Liver (tissue), 8 donors: ENCODE measurements at regions not wholly inside any gene's neighbourhood (a gene's known extent, or its start where the extent isn't known, plus 50 kb on each side); places are given as distances from the start of the nearest gene placed in this dataset.

ENCODE experiments used
- DNase-seq: peaks from one replicate; pipeline ENCODE4 v3.0.0-alpha.2; 2017; ENCODE audit warnings: low spot score
- H3K27ac ChIP-seq, 2 donors: one replicate each; pipeline ENCODE4 v1.7.0; 2013; ENCODE audit warnings: inconsistent platforms in 2 of 2, low read length in 2 of 2, control low read depth in 1 of 2, low read depth in 1 of 2, mild to moderate bottlenecking in 1 of 2
- H3K27me3 ChIP-seq, 4 donors: one replicate each; pipeline versions ENCODE4 v1.6.1 to v1.7.0; 2013; ENCODE audit warnings: low read length in 3 of 4, inconsistent platforms in 1 of 4, mild to moderate bottlenecking in 1 of 4, moderate library complexity in 1 of 4; ENCODE audit not compliant: control insufficient read depth in 4 of 4, insufficient read depth in 4 of 4
- H3K36me3 ChIP-seq, 4 donors: one replicate each; pipeline versions ENCODE4 v1.6.1 to v1.7.0; 2013; ENCODE audit warnings: low read length in 3 of 4, mild to moderate bottlenecking in 3 of 4, low read depth in 1 of 4, moderate library complexity in 1 of 4; ENCODE audit not compliant: control insufficient read depth in 4 of 4, insufficient read depth in 3 of 4
- H3K4me1 ChIP-seq, 4 donors: one replicate each; pipeline versions ENCODE4 v1.6.1 to v1.7.0; 2013; ENCODE audit warnings: low read length in 3 of 4, mild to moderate bottlenecking in 3 of 4, moderate library complexity in 1 of 4; ENCODE audit not compliant: control insufficient read depth in 4 of 4, insufficient read depth in 4 of 4
- H3K4me3 ChIP-seq, 3 donors: one replicate each; pipeline versions ENCODE4 v1.6.1 to v1.7.0; 2013; ENCODE audit warnings: low read length in 3 of 3, control low read depth in 1 of 3, low read depth in 1 of 3, mild to moderate bottlenecking in 1 of 3
- H3K9ac ChIP-seq, 2 donors: one replicate each; pipeline ENCODE4 v1.7.0; 2013; ENCODE audit warnings: low read length in 2 of 2, mild to moderate bottlenecking in 2 of 2, moderate library complexity in 2 of 2, control low read depth in 1 of 2, low read depth in 1 of 2
- H3K9me3 ChIP-seq, 4 donors: one replicate each; pipeline versions ENCODE4 v1.6.1 to v1.7.0; 2013; ENCODE audit warnings: low read length in 3 of 4; ENCODE audit not compliant: control insufficient read depth in 4 of 4
- ATF3 ChIP-seq: IDR thresholded peaks from 2 replicates; pipeline ENCODE4 v1.6.1; 2016; ENCODE audit warnings: antibody characterized with exemption
- CTCF ChIP-seq: fragments of 150-350 bp; IDR thresholded peaks from 2 replicates; pipeline ENCODE4 v1.5.1; 2017; ENCODE audit warnings: improper control_type of control experiment, low read depth, low read length; ENCODE audit not compliant: missing input control
- EGR1 ChIP-seq, 2 donors: IDR thresholded peaks; 2 replicates each; pipeline ENCODE4 v1.6.1; 2016 to 2018; ENCODE audit warnings: antibody characterized with exemption in 2 of 2, low read depth in 2 of 2
- FOXA1 ChIP-seq: IDR thresholded peaks from 2 replicates; pipeline ENCODE4 v1.6.1; 2016; ENCODE audit warnings: antibody characterized with exemption
- FOXA2 ChIP-seq: IDR thresholded peaks from 2 replicates; pipeline ENCODE4 v1.6.1; 2016; ENCODE audit warnings: antibody characterized with exemption
- GABPA ChIP-seq, 2 donors: IDR thresholded peaks in 1 of 2; conservative IDR thresholded peaks in 1 of 2; 2 replicates each; pipeline ENCODE4 v1.6.1; 2016; ENCODE audit warnings: antibody characterized with exemption in 2 of 2, mild to moderate bottlenecking in 1 of 2, moderate library complexity in 1 of 2
- JUND ChIP-seq, 2 donors: IDR thresholded peaks; 2 replicates each; pipeline ENCODE4 v1.6.1; 2016; ENCODE audit warnings: antibody characterized with exemption in 2 of 2
- MAX ChIP-seq: IDR thresholded peaks from 2 replicates; pipeline ENCODE4 v1.6.1; 2016; ENCODE audit warnings: antibody characterized with exemption
- NR2F2 ChIP-seq: IDR thresholded peaks from 2 replicates; pipeline ENCODE4 v1.6.1; 2016; ENCODE audit warnings: antibody characterized with exemption
- RAD21 ChIP-seq, 2 donors: IDR thresholded peaks; 2 replicates each; pipeline ENCODE4 v1.6.1; 2016; ENCODE audit warnings: antibody characterized with exemption in 2 of 2, mild to moderate bottlenecking in 2 of 2
- REST ChIP-seq: IDR thresholded peaks from 2 replicates; pipeline ENCODE4 v1.6.1; 2016; ENCODE audit warnings: antibody characterized with exemption, mild to moderate bottlenecking
- RXRA ChIP-seq, 2 donors: IDR thresholded peaks; 2 replicates each; pipeline ENCODE4 v1.6.1; 2017 to 2018; ENCODE audit warnings: antibody characterized with exemption in 2 of 2, mild to moderate bottlenecking in 1 of 2
- SP1 ChIP-seq: IDR thresholded peaks from 2 replicates; pipeline ENCODE4 v1.6.1; 2018; ENCODE audit warnings: antibody characterized with exemption, mild to moderate bottlenecking
- TAF1 ChIP-seq: conservative IDR thresholded peaks from 2 replicates; pipeline ENCODE4 v1.6.1; 2016; ENCODE audit warnings: antibody characterized with exemption, mild to moderate bottlenecking
- YY1 ChIP-seq: IDR thresholded peaks from 2 replicates; pipeline ENCODE4 v1.6.1; 2016; ENCODE audit warnings: antibody characterized with exemption, mild to moderate bottlenecking
- ZBTB33 ChIP-seq: IDR thresholded peaks from 2 replicates; pipeline ENCODE4 v1.6.1; 2016; ENCODE audit warnings: antibody characterized with exemption
- WGBS: extraction: QIAGEN DNeasy Blood & Tissue Kit; methylation state at CpG from one replicate; pipeline ENCODE4 v1.1.7; 2013; 5-methylcytosine and 5-hydroxymethylcytosine counted together
- donor health status: healthy.
- donor health status: healthy.
- donor health status: healthy.
- donor health status: healthy.
- donor health status: healthy.

- Histone ChIP-seq H3K9me3 (no peaks in the 10 kb centered on the region), H3K27ac (no peak overlapping the region), H3K4me1 (no peaks in the 10 kb centered on the region), H3K27me3 (no peaks in the 10 kb centered on the region), H3K4me3 (no peak overlapping the region), H3K9ac (no peak overlapping the region), H3K36me3 (no peaks in the 10 kb centered on the region)
- TF ChIP-seq MAX (no peak), CTCF (no peak), REST (no peak), ZBTB33 (no peak), SP1 (no peak), GABPA (IDR thresholded peaks at IDR 0.05 in 1 of 2, conservative IDR thresholded peaks at IDR 0.05 in 1 of 2) (no peak), FOXA2 (no peak), NR2F2 (no peak), RXRA (IDR thresholded peaks at IDR 0.05) (no peak), EGR1 (IDR thresholded peaks at IDR 0.05; ENCODE audit: low read depth in 2 of 2) (no peak), YY1 (no peak), FOXA1 (no peak)
- no peak for DNase-seq
- WGBS = 87% methylated on average over 4 of the region's 4 CpGs
Observed at GRCh38 chr5:171639205-171639621, 146.4 kb upstream of the SMIM23 start.

- H3K9ac ChIP-seq = no peak overlapping the region
- no peaks in the 10 kb centered on the region for H3K36me3 ChIP-seq
- no peaks in the 10 kb centered on the region for H3K4me1 ChIP-seq
- no peaks in the 10 kb centered on the region for H3K27me3 ChIP-seq
- H3K4me3 ChIP-seq = no peak overlapping the region
- H3K9me3 ChIP-seq = no peaks in the 10 kb centered on the region
- no peak overlapping the region for H3K27ac ChIP-seq
- TF ChIP-seq ATF3 (no peak), MAX (no peak), TAF1 (no peak), YY1 (no peak), RAD21 (IDR thresholded peaks at IDR 0.05) (no peak), JUND (IDR thresholded peaks at IDR 0.05) (no peak), REST (no peak), FOXA1 (no peak)
- DNase-seq = no peak
- 83% methylated on average over 4 of the region's 4 CpGs for WGBS
Observed at GRCh38 chr5:171639966-171640365, 145.7 kb upstream of the SMIM23 start.
